ENCODE measurements at regions not wholly inside any gene's neighbourhood (a gene's known extent, or its start where the extent isn't known, plus 50 kb on each side); places are given as distances from the start of the nearest gene placed in this dataset.

GRCh38 chr14:87409393-87409792, 583.6 kb downstream of the GALC start:
- Histone ChIP-seq H3K27ac (no peak overlapping the region), H3K4me2 (no peak overlapping the region), H3K9ac (no peak overlapping the region), H3K27me3 (no peaks in the 10 kb centered on the region), H3K4me3 (no peak overlapping the region), H3K36me3 (no peaks in the 10 kb centered on the region), H3F3A (ENCODE audit: low read depth) (no peaks in the 10 kb centered on the region), H3K9me3 (ENCODE audit: low read depth) (no peaks in the 10 kb centered on the region), H3K4me1 (no peaks in the 10 kb centered on the region), H4K20me1 (ENCODE audit: low read depth) (no peaks in the 10 kb centered on the region), H2AFZ (replicated peaks) (no peak overlapping the region), H3K79me2 (ENCODE audit: low read depth) (no peaks in the 10 kb centered on the region)
- no peak for DNase-seq (ENCODE audit: low spot score)
- H3K4me3 Mint-ChIP-seq: no peak overlapping the region
- H3K9me3 Mint-ChIP-seq: no peaks in the 10 kb centered on the region
- no peak overlapping the region for H3K27ac Mint-ChIP-seq
- peaks cover 3% of the 10 kb centered on the region for H3K27me3 Mint-ChIP-seq (ENCODE audit: insufficient read depth, low read depth)
- TF ChIP-seq CTCF (IDR thresholded peaks at IDR 0.05): no peak
- no peak for TF ChIP-seq EZH2 (IDR thresholded peaks at IDR 0.05)
- TF ChIP-seq EZH2phosphoT487 (IDR thresholded peaks at IDR 0.05): no peak
- H3K36me3 Mint-ChIP-seq: no peaks in the 10 kb centered on the region
- peaks cover 8% of the 10 kb centered on the region for H3K4me1 Mint-ChIP-seq

GRCh38 chr14:87407344-87407743, 585.6 kb downstream of the GALC start:
- no peaks in the 10 kb centered on the region for H3K4me1 ChIP-seq
- H3K9ac ChIP-seq: no peak overlapping the region
- Mint-ChIP-seq H3K27ac (no peak overlapping the region), H3K4me1 (peaks cover 8% of the 10 kb centered on the region), H3K9me3 (no peaks in the 10 kb centered on the region), H3K36me3 (no peaks in the 10 kb centered on the region), H3K27me3 (ENCODE audit: insufficient read depth, low read depth) (peaks cover 3% of the 10 kb centered on the region), H3K4me3 (no peak overlapping the region)
- no peak for DNase-seq (ENCODE audit: low spot score)
- no peak overlapping the region for H3K27ac ChIP-seq
- H3K36me3 ChIP-seq: no peaks in the 10 kb centered on the region
- no peak overlapping the region for H2AFZ ChIP-seq (replicated peaks)
- H3K9me3 ChIP-seq (ENCODE audit: low read depth): no peaks in the 10 kb centered on the region
- no peaks in the 10 kb centered on the region for H3K27me3 ChIP-seq
- H4K20me1 ChIP-seq (ENCODE audit: low read depth): no peaks in the 10 kb centered on the region
- no peak overlapping the region for H3K4me3 ChIP-seq
- H3K79me2 ChIP-seq (ENCODE audit: low read depth): no peaks in the 10 kb centered on the region
- no peaks in the 10 kb centered on the region for H3F3A ChIP-seq (ENCODE audit: low read depth)
- TF ChIP-seq EZH2phosphoT487 (IDR thresholded peaks at IDR 0.05) (no peak), EZH2 (IDR thresholded peaks at IDR 0.05) (no peak), CTCF (IDR thresholded peaks at IDR 0.05) (no peak)
- H3K4me2 ChIP-seq: no peak overlapping the region

GRCh38 chr14:87405563-87405962, 587.4 kb downstream of the GALC start:
- Histone ChIP-seq H3K4me3 (no peak overlapping the region), H3K9me3 (ENCODE audit: low read depth) (no peaks in the 10 kb centered on the region), H3K79me2 (ENCODE audit: low read depth) (no peaks in the 10 kb centered on the region), H3F3A (ENCODE audit: low read depth) (no peaks in the 10 kb centered on the region), H3K27ac (no peak overlapping the region), H3K9ac (no peak overlapping the region), H3K36me3 (no peaks in the 10 kb centered on the region), H4K20me1 (ENCODE audit: low read depth) (no peaks in the 10 kb centered on the region), H3K4me1 (no peaks in the 10 kb centered on the region), H2AFZ (replicated peaks) (no peak overlapping the region), H3K4me2 (no peak overlapping the region), H3K27me3 (no peaks in the 10 kb centered on the region)
- H3K36me3 Mint-ChIP-seq: no peaks in the 10 kb centered on the region
- no peak for TF ChIP-seq EZH2 (IDR thresholded peaks at IDR 0.05)
- TF ChIP-seq CTCF (IDR thresholded peaks at IDR 0.05): no peak
- no peak for TF ChIP-seq EZH2phosphoT487 (IDR thresholded peaks at IDR 0.05)
- H3K4me3 Mint-ChIP-seq: no peak overlapping the region
- H3K27ac Mint-ChIP-seq: no peak overlapping the region
- H3K27me3 Mint-ChIP-seq (ENCODE audit: insufficient read depth, low read depth): peaks cover 3% of the 10 kb centered on the region
- no peak for DNase-seq (ENCODE audit: low spot score)
- H3K9me3 Mint-ChIP-seq: no peaks in the 10 kb centered on the region
- peaks cover 13% of the 10 kb centered on the region for H3K4me1 Mint-ChIP-seq

All from neural progenitor cell (in vitro differentiated cells).